ENCODE measurements at regions not wholly inside any gene's neighbourhood (a gene's known extent, or its start where the extent isn't known, plus 50 kb on each side); places are given as distances from the start of the nearest gene placed in this dataset.
"Not testable (repeated sequence)": the region's sequence is repeated elsewhere in the genome, so short reads cannot be mapped to it uniquely, and the experiment has no call there.

GRCh38 chr14:106564058-106564643, 1037.8 kb downstream of the TMEM121 start:
- 50 to 75% methylated on average over 4 to 10 of the region's 14 CpGs for WGBS, 2 experiments (ENCODE audit: insufficient coverage in 2 of 2)
- Histone ChIP-seq H3K36me3 (ENCODE audit: control insufficient read depth, insufficient read depth, low read length) (no peaks in the 10 kb centered on the region), H3K4me1 (ENCODE audit: control insufficient read depth, insufficient read depth, low read length, poor library complexity, severe bottlenecking) (no peaks in the 10 kb centered on the region), H3K27ac (ENCODE audit: low read depth, low read length, severe bottlenecking) (no peak overlapping the region), H3K9me3 (ENCODE audit: control insufficient read depth, low read length) (peaks cover 44% of the 10 kb centered on the region), H3K4me3 (ENCODE audit: extremely low read depth, insufficient read depth, low read length, poor library complexity, severe bottlenecking) (no peak overlapping the region)

- H3K4me3 ChIP-seq (ENCODE audit: extremely low read depth, insufficient read depth, low read length, poor library complexity, severe bottlenecking): no peak overlapping the region
- H3K9me3 ChIP-seq (ENCODE audit: control insufficient read depth, low read length): peaks cover 68% of the 10 kb centered on the region
- no peak overlapping the region for H3K27ac ChIP-seq (ENCODE audit: low read depth, low read length, severe bottlenecking)
- WGBS, 2 experiments (ENCODE audit: insufficient coverage in 2 of 2): 83 to 86% methylated on average over 7 to 11 of the region's 11 CpGs
- no peaks in the 10 kb centered on the region for H3K36me3 ChIP-seq (ENCODE audit: control insufficient read depth, insufficient read depth, low read length)
- no peaks in the 10 kb centered on the region for H3K4me1 ChIP-seq (ENCODE audit: control insufficient read depth, insufficient read depth, low read length, poor library complexity, severe bottlenecking)
These were observed 1052.1 kb downstream of the TMEM121 start for GRCh38 chr14:106578481-106578880.

- H3K9me3 ChIP-seq (ENCODE audit: control insufficient read depth, low read length): peaks cover 74% of the 10 kb centered on the region
- H3K36me3 ChIP-seq (ENCODE audit: control insufficient read depth, insufficient read depth, low read length): no peaks in the 10 kb centered on the region
- no peak overlapping the region for H3K4me3 ChIP-seq (ENCODE audit: extremely low read depth, insufficient read depth, low read length, poor library complexity, severe bottlenecking)
- H3K4me1 ChIP-seq (ENCODE audit: control insufficient read depth, insufficient read depth, low read length, poor library complexity, severe bottlenecking): no peaks in the 10 kb centered on the region
- H3K27ac ChIP-seq (ENCODE audit: low read depth, low read length, severe bottlenecking): no peak overlapping the region
- 80 to 83% methylated on average over 2 to 3 of the region's 6 CpGs for WGBS, 2 experiments (ENCODE audit: insufficient coverage in 2 of 2)
These were observed 1052.7 kb downstream of the TMEM121 start for GRCh38 chr14:106579084-106579483.

- peaks cover 75% of the 10 kb centered on the region for H3K9me3 ChIP-seq (ENCODE audit: control insufficient read depth, low read length)
- WGBS, 2 experiments (ENCODE audit: insufficient coverage in 2 of 2): 49 to 64% methylated on average over 5 to 8 of the region's 9 CpGs
- no peaks in the 10 kb centered on the region for H3K36me3 ChIP-seq (ENCODE audit: control insufficient read depth, insufficient read depth, low read length)
These were observed 1059.3 kb downstream of the TMEM121 start for GRCh38 chr14:106585692-106586091.

GRCh38 chr14:106586098-106586704, 1059.8 kb downstream of the TMEM121 start:
- no peaks in the 10 kb centered on the region for H3K36me3 ChIP-seq (ENCODE audit: control insufficient read depth, insufficient read depth, low read length)
- WGBS, 2 experiments (ENCODE audit: insufficient coverage in 2 of 2): 70 to 77% methylated on average over 4 to 5 of the region's 8 CpGs
- no peak overlapping the region for H3K27ac ChIP-seq (ENCODE audit: low read depth, low read length, severe bottlenecking)
- H3K4me1 ChIP-seq (ENCODE audit: control insufficient read depth, insufficient read depth, low read length, poor library complexity, severe bottlenecking): no peaks in the 10 kb centered on the region
- no peak overlapping the region for H3K4me3 ChIP-seq (ENCODE audit: extremely low read depth, insufficient read depth, low read length, poor library complexity, severe bottlenecking)
- peaks cover 71% of the 10 kb centered on the region for H3K9me3 ChIP-seq (ENCODE audit: control insufficient read depth, low read length)

More at GRCh38 chr14:106585692-106586091, 1059.3 kb downstream of the TMEM121 start:
- Histone ChIP-seq H3K4me3 (ENCODE audit: extremely low read depth, insufficient read depth, low read length, poor library complexity, severe bottlenecking) (no peak overlapping the region), H3K4me1 (ENCODE audit: control insufficient read depth, insufficient read depth, low read length, poor library complexity, severe bottlenecking) (no peaks in the 10 kb centered on the region), H3K27ac (ENCODE audit: low read depth, low read length, severe bottlenecking) (no peak overlapping the region)

GRCh38 chr14:106591539-106591938, 1065.2 kb downstream of the TMEM121 start:
- WGBS, 2 experiments (ENCODE audit: insufficient coverage in 2 of 2): 82 to 91% methylated on average over 5 of the region's 7 CpGs
- H3K4me3 ChIP-seq (ENCODE audit: extremely low read depth, insufficient read depth, low read length, poor library complexity, severe bottlenecking); H3K36me3 ChIP-seq (ENCODE audit: control insufficient read depth, insufficient read depth, low read length); H3K27ac ChIP-seq (ENCODE audit: low read depth, low read length, severe bottlenecking); H3K4me1 ChIP-seq (ENCODE audit: control insufficient read depth, insufficient read depth, low read length, poor library complexity, severe bottlenecking): not testable (repeated sequence)
- peaks cover 25% of the 10 kb centered on the region for H3K9me3 ChIP-seq (ENCODE audit: control insufficient read depth, low read length)

GRCh38 chr14:106592115-106592852, 1065.9 kb downstream of the TMEM121 start:
- 80 to 82% methylated on average over 3 to 9 of the region's 24 CpGs for WGBS, 2 experiments (ENCODE audit: insufficient coverage in 2 of 2)
- H3K36me3 ChIP-seq (ENCODE audit: control insufficient read depth, insufficient read depth, low read length); H3K27ac ChIP-seq (ENCODE audit: low read depth, low read length, severe bottlenecking); H3K4me3 ChIP-seq (ENCODE audit: extremely low read depth, insufficient read depth, low read length, poor library complexity, severe bottlenecking); H3K4me1 ChIP-seq (ENCODE audit: control insufficient read depth, insufficient read depth, low read length, poor library complexity, severe bottlenecking): not testable (repeated sequence)
- H3K9me3 ChIP-seq (ENCODE audit: control insufficient read depth, low read length): peaks cover 19% of the 10 kb centered on the region

- WGBS, 2 experiments (ENCODE audit: insufficient coverage in 2 of 2): 36 to 75% methylated on average over 1 of the region's 2 CpGs
- no peaks in the 10 kb centered on the region for H3K4me1 ChIP-seq (ENCODE audit: control insufficient read depth, insufficient read depth, low read length, poor library complexity, severe bottlenecking)
- no peak overlapping the region for H3K27ac ChIP-seq (ENCODE audit: low read depth, low read length, severe bottlenecking)
- peaks cover 49% of the 10 kb centered on the region for H3K9me3 ChIP-seq (ENCODE audit: control insufficient read depth, low read length)
- no peak overlapping the region for H3K4me3 ChIP-seq (ENCODE audit: extremely low read depth, insufficient read depth, low read length, poor library complexity, severe bottlenecking)
- H3K36me3 ChIP-seq (ENCODE audit: control insufficient read depth, insufficient read depth, low read length): no peaks in the 10 kb centered on the region
These were observed 1072.8 kb downstream of the TMEM121 start for GRCh38 chr14:106599209-106599608.

- Histone ChIP-seq H3K36me3 (ENCODE audit: control insufficient read depth, insufficient read depth, low read length) (no peaks in the 10 kb centered on the region), H3K9me3 (ENCODE audit: control insufficient read depth, low read length) (peaks cover 63% of the 10 kb centered on the region), H3K4me3 (ENCODE audit: extremely low read depth, insufficient read depth, low read length, poor library complexity, severe bottlenecking) (no peak overlapping the region), H3K27ac (ENCODE audit: low read depth, low read length, severe bottlenecking) (no peak overlapping the region), H3K4me1 (ENCODE audit: control insufficient read depth, insufficient read depth, low read length, poor library complexity, severe bottlenecking) (no peaks in the 10 kb centered on the region)
- WGBS, 2 experiments (ENCODE audit: insufficient coverage in 2 of 2): 73 to 79% methylated on average over 15 to 22 of the region's 27 CpGs
These were observed 1079.4 kb downstream of the TMEM121 start for GRCh38 chr14:106605548-106606448.

- Histone ChIP-seq H3K9me3 (ENCODE audit: control insufficient read depth, low read length) (peaks cover 68% of the 10 kb centered on the region), H3K4me1 (ENCODE audit: control insufficient read depth, insufficient read depth, low read length, poor library complexity, severe bottlenecking) (no peaks in the 10 kb centered on the region), H3K4me3 (ENCODE audit: extremely low read depth, insufficient read depth, low read length, poor library complexity, severe bottlenecking) (no peak overlapping the region), H3K27ac (ENCODE audit: low read depth, low read length, severe bottlenecking) (no peak overlapping the region), H3K36me3 (ENCODE audit: control insufficient read depth, insufficient read depth, low read length) (no peaks in the 10 kb centered on the region)
- WGBS, 2 experiments (ENCODE audit: insufficient coverage in 2 of 2): 11 to 43% methylated on average over 1 of the region's 2 CpGs
These were observed 1080.6 kb downstream of the TMEM121 start for GRCh38 chr14:106606936-106607335.
